OCI-LY1 (cell line): ENCODE measurements at regions not wholly inside any gene's neighbourhood (a gene's known extent, or its start where the extent isn't known, plus 50 kb on each side); places are given as distances from the start of the nearest gene placed in this dataset.

ENCODE experiments used
- EZH2 ChIP-seq: fragments of 200-600 bp; sonication (generic), shearing (Covaris generic); IDR thresholded peaks from 2 replicates; pipeline ENCODE4 v1.8.0; 2017; ENCODE audit warnings: borderline replicate concordance, mixed run types, mild to moderate bottlenecking, antibody characterized with exemption, low read length, moderate library complexity, mixed read lengths
- TF ChIP-seq, protein P1 (sequence below): fragments of 200-600 bp; sonication (generic), shearing (Covaris generic); IDR thresholded peaks from 2 replicates; pipeline ENCODE4 v1.5.1; 2017; ENCODE audit warnings: mild to moderate bottlenecking, antibody characterized with exemption, low read length, moderate library complexity, mixed read lengths

DNA sequence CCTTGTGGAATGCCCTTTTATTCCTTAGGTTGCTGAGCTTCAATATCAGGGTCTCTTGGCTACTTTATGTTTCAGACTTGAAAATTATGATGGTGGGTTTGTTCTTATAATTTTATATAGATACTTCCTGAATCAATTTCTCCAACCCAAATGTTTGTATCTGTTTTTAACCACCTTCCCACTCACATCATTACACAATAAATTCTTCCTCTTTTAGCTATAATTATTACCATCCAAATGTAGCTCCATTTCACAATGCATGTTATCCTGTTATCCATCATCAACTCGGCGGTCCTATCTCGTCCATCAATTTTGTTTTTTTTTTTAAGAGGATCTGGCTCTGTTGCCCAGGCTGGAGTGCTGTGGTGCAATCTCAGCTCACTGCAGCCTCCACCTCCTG, 357.6 kb upstream of the ZP4 start:
- TF ChIP-seq, protein P1, sequence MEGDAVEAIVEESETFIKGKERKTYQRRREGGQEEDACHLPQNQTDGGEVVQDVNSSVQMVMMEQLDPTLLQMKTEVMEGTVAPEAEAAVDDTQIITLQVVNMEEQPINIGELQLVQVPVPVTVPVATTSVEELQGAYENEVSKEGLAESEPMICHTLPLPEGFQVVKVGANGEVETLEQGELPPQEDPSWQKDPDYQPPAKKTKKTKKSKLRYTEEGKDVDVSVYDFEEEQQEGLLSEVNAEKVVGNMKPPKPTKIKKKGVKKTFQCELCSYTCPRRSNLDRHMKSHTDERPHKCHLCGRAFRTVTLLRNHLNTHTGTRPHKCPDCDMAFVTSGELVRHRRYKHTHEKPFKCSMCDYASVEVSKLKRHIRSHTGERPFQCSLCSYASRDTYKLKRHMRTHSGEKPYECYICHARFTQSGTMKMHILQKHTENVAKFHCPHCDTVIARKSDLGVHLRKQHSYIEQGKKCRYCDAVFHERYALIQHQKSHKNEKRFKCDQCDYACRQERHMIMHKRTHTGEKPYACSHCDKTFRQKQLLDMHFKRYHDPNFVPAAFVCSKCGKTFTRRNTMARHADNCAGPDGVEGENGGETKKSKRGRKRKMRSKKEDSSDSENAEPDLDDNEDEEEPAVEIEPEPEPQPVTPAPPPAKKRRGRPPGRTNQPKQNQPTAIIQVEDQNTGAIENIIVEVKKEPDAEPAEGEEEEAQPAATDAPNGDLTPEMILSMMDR = no peak
- no peak for TF ChIP-seq EZH2
